ENCODE measurements at regions not wholly inside any gene's neighbourhood (a gene's known extent, or its start where the extent isn't known, plus 50 kb on each side); places are given as distances from the start of the nearest gene placed in this dataset.

GRCh38 chr4:164287173-164287572 lies 466.8 kb upstream of the SMIM31 start:
- Histone ChIP-seq H3K27me3 (no peaks in the 10 kb centered on the region), H3K36me3 (no peaks in the 10 kb centered on the region), H3K9me3 (no peaks in the 10 kb centered on the region), H3K27ac (no peak overlapping the region), H3K4me1 (no peaks in the 10 kb centered on the region), H3K4me3 (no peak overlapping the region)
- DNase-seq (ENCODE audit: extremely low spot score in 2 of 2): no peak
- intact Hi-C loops (cut with DNase I): no loop called here
- TF ChIP-seq, protein P1, sequence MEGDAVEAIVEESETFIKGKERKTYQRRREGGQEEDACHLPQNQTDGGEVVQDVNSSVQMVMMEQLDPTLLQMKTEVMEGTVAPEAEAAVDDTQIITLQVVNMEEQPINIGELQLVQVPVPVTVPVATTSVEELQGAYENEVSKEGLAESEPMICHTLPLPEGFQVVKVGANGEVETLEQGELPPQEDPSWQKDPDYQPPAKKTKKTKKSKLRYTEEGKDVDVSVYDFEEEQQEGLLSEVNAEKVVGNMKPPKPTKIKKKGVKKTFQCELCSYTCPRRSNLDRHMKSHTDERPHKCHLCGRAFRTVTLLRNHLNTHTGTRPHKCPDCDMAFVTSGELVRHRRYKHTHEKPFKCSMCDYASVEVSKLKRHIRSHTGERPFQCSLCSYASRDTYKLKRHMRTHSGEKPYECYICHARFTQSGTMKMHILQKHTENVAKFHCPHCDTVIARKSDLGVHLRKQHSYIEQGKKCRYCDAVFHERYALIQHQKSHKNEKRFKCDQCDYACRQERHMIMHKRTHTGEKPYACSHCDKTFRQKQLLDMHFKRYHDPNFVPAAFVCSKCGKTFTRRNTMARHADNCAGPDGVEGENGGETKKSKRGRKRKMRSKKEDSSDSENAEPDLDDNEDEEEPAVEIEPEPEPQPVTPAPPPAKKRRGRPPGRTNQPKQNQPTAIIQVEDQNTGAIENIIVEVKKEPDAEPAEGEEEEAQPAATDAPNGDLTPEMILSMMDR (IDR thresholded peaks at IDR 0.05): no peak
- TF ChIP-seq POLR2AphosphoS5 (IDR thresholded peaks at IDR 0.05; ENCODE audit: insufficient read depth in 1 of 2, low read depth in 1 of 2) (no peak), POLR2A (IDR thresholded peaks at IDR 0.05) (no peak)

GRCh38 chr4:164288578-164288977 lies 465.4 kb upstream of the SMIM31 start:
- no peaks in the 10 kb centered on the region for H3K4me1 ChIP-seq
- H3K36me3 ChIP-seq: no peaks in the 10 kb centered on the region
- no peak overlapping the region for H3K27ac ChIP-seq
- TF ChIP-seq POLR2A (IDR thresholded peaks at IDR 0.05) (no peak), POLR2AphosphoS5 (IDR thresholded peaks at IDR 0.05; ENCODE audit: insufficient read depth in 1 of 2, low read depth in 1 of 2) (no peak)
- TF ChIP-seq, protein P1 (IDR thresholded peaks at IDR 0.05): no peak
- intact Hi-C loops (cut with DNase I): no loop called here
- no peaks in the 10 kb centered on the region for H3K9me3 ChIP-seq
- H3K4me3 ChIP-seq: no peak overlapping the region
- no peaks in the 10 kb centered on the region for H3K27me3 ChIP-seq
- DNase-seq (ENCODE audit: extremely low spot score in 2 of 2): no peak

DNA sequence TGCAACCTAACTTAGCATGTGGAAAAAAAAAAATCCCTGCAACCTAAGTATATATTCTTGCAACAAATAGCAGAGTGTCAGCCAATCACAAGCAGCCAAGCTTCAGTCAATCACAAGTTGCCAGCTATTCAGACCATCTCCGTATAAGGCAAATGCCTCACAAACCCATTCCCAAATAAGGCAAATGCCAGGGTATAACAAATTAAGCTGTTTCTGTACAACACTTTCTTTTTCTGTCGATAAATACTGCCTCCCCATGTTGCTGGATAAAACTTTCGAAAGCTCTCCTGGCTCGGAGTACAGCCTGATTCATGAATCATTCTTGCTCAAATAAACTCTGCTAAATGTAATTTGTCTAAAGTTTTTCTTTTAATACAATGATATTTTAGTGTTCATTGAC lies 460.7 kb upstream of the SMIM31 start:
- Histone ChIP-seq H3K27ac (no peak overlapping the region), H3K4me1 (no peaks in the 10 kb centered on the region), H3K9me3 (no peaks in the 10 kb centered on the region), H3K36me3 (no peaks in the 10 kb centered on the region), H3K4me3 (no peak overlapping the region), H3K27me3 (no peaks in the 10 kb centered on the region)
- TF ChIP-seq POLR2AphosphoS5 (IDR thresholded peaks at IDR 0.05; ENCODE audit: insufficient read depth in 1 of 2, low read depth in 1 of 2): no peak
- intact Hi-C loops (cut with DNase I): loop anchor here (1.0 kb wide), 1 partner anchor 29 kb away; no protein-coding TSS in a partner anchor
- DNase-seq (ENCODE audit: extremely low spot score in 2 of 2): no peak

- Histone ChIP-seq H3K9me3 (no peaks in the 10 kb centered on the region), H3K27me3 (no peaks in the 10 kb centered on the region), H3K27ac (no peak overlapping the region), H3K36me3 (no peaks in the 10 kb centered on the region), H3K4me1 (no peaks in the 10 kb centered on the region), H3K4me3 (no peak overlapping the region)
- no peak for DNase-seq (ENCODE audit: extremely low spot score in 2 of 2)
- intact Hi-C loops (cut with DNase I): loop anchor here (1.0 kb wide), 1 partner anchor 29 kb away; no protein-coding TSS in a partner anchor
- TF ChIP-seq POLR2AphosphoS5 (IDR thresholded peaks at IDR 0.05; ENCODE audit: insufficient read depth in 1 of 2, low read depth in 1 of 2) (no peak), POLR2A (IDR thresholded peaks at IDR 0.05) (no peak)
- TF ChIP-seq, protein P1 (IDR thresholded peaks at IDR 0.05): no peak
Measured at GRCh38 chr4:164293743-164294142, 460.2 kb upstream of the SMIM31 start.

DNA sequence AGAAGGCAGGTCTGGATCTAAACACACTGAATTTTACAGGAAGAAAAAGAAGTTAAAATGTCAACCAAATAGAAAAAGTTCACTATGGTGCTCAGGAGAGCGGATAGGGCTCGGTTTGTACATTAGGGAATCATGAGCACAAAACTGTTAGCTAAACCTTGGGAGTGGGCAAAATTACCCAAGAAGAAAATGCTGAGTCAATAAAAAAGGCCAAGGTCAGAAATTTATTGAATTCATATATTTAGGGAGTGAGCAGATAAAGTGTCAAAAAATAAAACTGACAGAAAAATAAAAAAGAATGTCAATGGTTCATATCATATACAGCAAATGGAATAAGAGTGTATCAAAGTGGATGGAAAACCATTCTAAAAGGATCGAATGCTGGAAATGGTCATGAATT lies 452.5 kb upstream of the SMIM31 start:
- no peak for DNase-seq (ENCODE audit: extremely low spot score in 2 of 2)

More for the DNA sequence above, 452.5 kb upstream of the SMIM31 start:
- intact Hi-C loops (cut with DNase I): no loop called here
- H3K4me3 ChIP-seq: no peak overlapping the region
- no peaks in the 10 kb centered on the region for H3K9me3 ChIP-seq
- H3K36me3 ChIP-seq: no peaks in the 10 kb centered on the region
- TF ChIP-seq, protein P1 (IDR thresholded peaks at IDR 0.05): no peak
- TF ChIP-seq POLR2AphosphoS5 (IDR thresholded peaks at IDR 0.05; ENCODE audit: insufficient read depth in 1 of 2, low read depth in 1 of 2): no peak
- TF ChIP-seq POLR2A (IDR thresholded peaks at IDR 0.05): no peak
- H3K27me3 ChIP-seq: no peaks in the 10 kb centered on the region
- no peak overlapping the region for H3K27ac ChIP-seq
- no peaks in the 10 kb centered on the region for H3K4me1 ChIP-seq

All from vagina (tissue), 2 donors.